ENCODE measurements at regions not wholly inside any gene's neighbourhood (a gene's known extent, or its start where the extent isn't known, plus 50 kb on each side); places are given as distances from the start of the nearest gene placed in this dataset.

GRCh38 chr5:174542471-174542870, 181.9 kb upstream of the MSX2 start:
- TF ChIP-seq MAX (IDR thresholded peaks at IDR 0.05; ENCODE audit: low read depth, low read length) (no peak), CTCF (IDR thresholded peaks at IDR 0.05; ENCODE audit: low read depth, low read length) (no peak), POLR2A (IDR thresholded peaks at IDR 0.05; ENCODE audit: extremely low read depth, insufficient read length) (no peak), MYC (IDR thresholded peaks at IDR 0.05; ENCODE audit: low read depth, low read length) (no peak)
- H3K4me3 ChIP-seq (ENCODE audit: low read depth, low read length): no peak overlapping the region
- DNase-seq (ENCODE audit: low read depth): no peak

DNA sequence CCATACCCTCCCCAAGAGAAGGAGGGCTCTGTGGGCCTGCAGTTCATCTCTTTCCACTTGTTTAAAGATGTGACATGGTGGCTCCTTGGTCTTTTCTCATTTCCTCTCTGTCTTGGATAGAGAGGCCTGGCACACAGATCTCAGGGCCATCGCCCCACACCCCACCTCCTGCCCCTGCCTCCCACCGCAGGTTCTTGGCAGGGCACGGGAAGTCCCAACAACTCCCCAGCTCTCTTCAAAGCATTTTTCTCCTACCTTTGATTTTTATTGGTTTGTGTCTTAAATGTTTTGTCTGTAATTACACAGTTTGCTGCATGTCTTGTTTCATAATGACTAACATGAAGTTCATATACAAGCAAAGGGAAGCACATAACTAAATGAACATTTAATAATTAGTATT, 178.5 kb upstream of the MSX2 start:
- no peak overlapping the region for H3K4me3 ChIP-seq (ENCODE audit: low read depth, low read length)
- TF ChIP-seq MYC (IDR thresholded peaks at IDR 0.05; ENCODE audit: low read depth, low read length) (no peak), MAX (IDR thresholded peaks at IDR 0.05; ENCODE audit: low read depth, low read length) (no peak), CTCF (IDR thresholded peaks at IDR 0.05; ENCODE audit: low read depth, low read length) (no peak)
- no peak for DNase-seq (ENCODE audit: low read depth)

DNA sequence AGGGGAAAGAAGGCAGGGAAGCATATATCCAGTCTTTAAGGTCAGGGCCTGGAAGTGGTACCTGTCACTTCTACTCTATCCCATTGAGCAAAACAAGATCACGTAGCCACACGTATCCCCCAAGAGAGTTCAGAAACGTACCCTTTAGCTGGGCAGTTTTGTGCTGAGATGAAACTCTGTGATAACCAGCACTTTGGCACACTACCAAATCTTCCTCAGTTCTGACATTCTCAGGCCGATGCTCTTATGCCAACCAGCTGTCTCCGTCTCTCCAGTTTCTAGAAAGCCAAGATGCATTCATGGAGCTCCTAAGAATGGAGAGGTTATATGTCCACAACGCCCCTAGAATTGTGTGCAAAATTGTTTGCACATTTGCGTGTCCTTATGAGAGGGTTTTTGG, 176.6 kb upstream of the MSX2 start:
- TF ChIP-seq MAX (IDR thresholded peaks at IDR 0.05; ENCODE audit: low read depth, low read length) (no peak), POLR2A (IDR thresholded peaks at IDR 0.05; ENCODE audit: extremely low read depth, insufficient read length) (no peak), CTCF (IDR thresholded peaks at IDR 0.05; ENCODE audit: low read depth, low read length) (no peak), MYC (IDR thresholded peaks at IDR 0.05; ENCODE audit: low read depth, low read length) (no peak)
- no peak for DNase-seq (ENCODE audit: low read depth)

DNA sequence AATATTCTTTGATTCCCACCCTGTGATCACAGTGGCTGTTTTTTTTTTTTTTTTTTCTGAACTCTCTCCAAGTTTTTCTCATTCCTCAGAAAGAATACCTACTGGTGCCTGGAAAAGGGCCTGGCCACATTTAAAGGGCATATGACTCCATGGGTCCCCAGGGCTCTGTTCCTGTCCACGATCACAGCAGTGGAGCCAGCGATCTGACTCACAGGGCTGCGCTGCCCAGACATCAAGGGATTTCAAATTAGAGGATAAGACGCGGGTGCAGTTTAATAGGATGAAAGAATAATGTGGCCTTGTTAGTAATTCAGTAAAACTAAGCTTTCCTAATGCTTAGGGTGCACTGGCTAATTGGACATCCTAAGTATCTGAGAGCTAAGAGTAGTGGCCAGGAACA, 175.1 kb upstream of the MSX2 start:
- H3K4me3 ChIP-seq (ENCODE audit: low read depth, low read length): no peak overlapping the region
- DNase-seq (ENCODE audit: low read depth): no peak
- no peak for TF ChIP-seq CTCF (IDR thresholded peaks at IDR 0.05; ENCODE audit: low read depth, low read length)
- TF ChIP-seq MYC (IDR thresholded peaks at IDR 0.05; ENCODE audit: low read depth, low read length): no peak
- TF ChIP-seq MAX (IDR thresholded peaks at IDR 0.05; ENCODE audit: low read depth, low read length): no peak
- TF ChIP-seq POLR2A (IDR thresholded peaks at IDR 0.05; ENCODE audit: extremely low read depth, insufficient read length): no peak

More for the DNA sequence above, 176.6 kb upstream of the MSX2 start:
- H3K4me3 ChIP-seq (ENCODE audit: low read depth, low read length): no peak overlapping the region

DNA sequence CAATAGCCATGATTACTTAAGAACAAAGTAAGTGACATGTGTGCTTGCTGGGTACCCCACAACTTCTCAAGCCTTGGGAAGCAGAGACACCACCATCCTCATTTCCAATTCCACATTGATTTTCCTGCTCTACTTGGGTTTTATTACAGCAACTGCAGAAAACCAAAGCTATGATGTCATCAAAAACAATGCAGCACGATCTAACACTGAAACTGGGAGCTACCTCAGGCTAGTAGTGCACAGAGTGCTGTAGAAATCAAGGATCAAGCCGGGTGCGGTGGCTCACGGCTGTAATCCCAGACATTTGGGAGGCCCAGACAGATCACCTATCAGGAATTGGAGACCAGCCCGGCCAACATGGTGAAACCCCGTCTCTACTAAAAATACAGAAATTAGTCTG, 174.4 kb upstream of the MSX2 start:
- H3K4me3 ChIP-seq (ENCODE audit: low read depth, low read length): no peak overlapping the region
- TF ChIP-seq CTCF (IDR thresholded peaks at IDR 0.05; ENCODE audit: low read depth, low read length) (no peak), MAX (IDR thresholded peaks at IDR 0.05; ENCODE audit: low read depth, low read length) (no peak), POLR2A (IDR thresholded peaks at IDR 0.05; ENCODE audit: extremely low read depth, insufficient read length) (no peak), MYC (IDR thresholded peaks at IDR 0.05; ENCODE audit: low read depth, low read length) (no peak)
- DNase-seq (ENCODE audit: low read depth): no peak

DNA sequence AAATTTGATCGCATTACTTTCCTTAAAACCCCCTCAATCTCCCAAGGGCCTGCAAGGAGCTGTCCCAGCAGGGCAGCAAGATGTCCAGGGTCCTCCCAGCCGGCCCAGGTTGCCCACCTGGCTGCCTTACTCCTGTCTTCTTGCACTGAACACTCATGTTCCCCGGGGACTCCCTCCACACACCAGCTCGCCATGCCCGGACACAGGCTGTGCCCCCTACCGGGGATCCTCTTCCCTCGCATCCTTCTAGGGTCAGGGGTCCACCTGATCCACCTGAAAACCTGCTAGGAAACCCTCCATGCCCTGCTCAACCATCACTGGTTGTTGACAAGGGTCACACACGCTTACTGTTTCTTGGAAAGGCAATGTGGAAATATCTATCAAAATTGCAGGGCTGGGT, 172.0 kb upstream of the MSX2 start:
- TF ChIP-seq POLR2A (IDR thresholded peaks at IDR 0.05; ENCODE audit: extremely low read depth, insufficient read length): no peak
- no peak for TF ChIP-seq CTCF (IDR thresholded peaks at IDR 0.05; ENCODE audit: low read depth, low read length)
- no peak for TF ChIP-seq MAX (IDR thresholded peaks at IDR 0.05; ENCODE audit: low read depth, low read length)
- TF ChIP-seq MYC (IDR thresholded peaks at IDR 0.05; ENCODE audit: low read depth, low read length): no peak
- no peak for DNase-seq (ENCODE audit: low read depth)
- H3K4me3 ChIP-seq (ENCODE audit: low read depth, low read length): no peak overlapping the region
